ENCODE measurements at regions not wholly inside any gene's neighbourhood (a gene's known extent, or its start where the extent isn't known, plus 50 kb on each side); places are given as distances from the start of the nearest gene placed in this dataset.

GRCh38 chr9:31669311-31669710 is 715.1 kb upstream of the ACO1 start:
- no peak overlapping the region for H3K27ac ChIP-seq
- TF ChIP-seq ZFX (IDR thresholded peaks at IDR 0.05) (no peak), CTCF (conservative IDR thresholded peaks at IDR 0.05) (no peak)

- H3K27ac ChIP-seq: no peak overlapping the region
- TF ChIP-seq ZFX (IDR thresholded peaks at IDR 0.05): no peak
Measured at GRCh38 chr9:31671011-31671410, 713.4 kb upstream of the ACO1 start.

- TF ChIP-seq CTCF (conservative IDR thresholded peaks at IDR 0.05): no peak
- no peak for TF ChIP-seq ZFX (IDR thresholded peaks at IDR 0.05)
- no peak overlapping the region for H3K27ac ChIP-seq
Measured at GRCh38 chr9:31674264-31674663, 710.2 kb upstream of the ACO1 start.

GRCh38 chr9:31677415-31677814 is 707.0 kb upstream of the ACO1 start:
- no peak overlapping the region for H3K27ac ChIP-seq
- TF ChIP-seq CTCF (conservative IDR thresholded peaks at IDR 0.05): no peak
- no peak for TF ChIP-seq ZFX (IDR thresholded peaks at IDR 0.05)

DNA sequence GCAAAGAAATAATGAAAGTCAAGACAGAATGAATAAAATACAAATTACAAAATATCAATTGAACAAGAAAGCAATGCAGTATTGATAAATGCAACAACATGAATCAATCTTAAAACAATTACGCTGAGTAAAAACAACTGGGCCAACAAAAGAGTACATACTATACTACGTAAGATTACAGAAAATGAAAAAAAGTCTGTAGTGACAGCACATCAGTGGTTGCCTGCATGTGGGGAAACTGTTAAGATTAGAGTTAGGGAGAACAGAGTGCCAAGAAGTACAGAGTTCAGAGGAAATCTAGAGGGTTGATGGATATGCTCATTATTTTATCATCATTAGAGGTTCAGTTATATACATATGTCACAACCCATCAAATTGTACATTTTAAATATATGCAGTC is 706.6 kb upstream of the ACO1 start:
- TF ChIP-seq CTCF (conservative IDR thresholded peaks at IDR 0.05) (no peak), ZFX (IDR thresholded peaks at IDR 0.05) (no peak)
- no peak overlapping the region for H3K27ac ChIP-seq

GRCh38 chr9:31683116-31683515 is 701.3 kb upstream of the ACO1 start:
- no peak for TF ChIP-seq ZFX (IDR thresholded peaks at IDR 0.05)
- TF ChIP-seq CTCF (conservative IDR thresholded peaks at IDR 0.05): no peak

DNA sequence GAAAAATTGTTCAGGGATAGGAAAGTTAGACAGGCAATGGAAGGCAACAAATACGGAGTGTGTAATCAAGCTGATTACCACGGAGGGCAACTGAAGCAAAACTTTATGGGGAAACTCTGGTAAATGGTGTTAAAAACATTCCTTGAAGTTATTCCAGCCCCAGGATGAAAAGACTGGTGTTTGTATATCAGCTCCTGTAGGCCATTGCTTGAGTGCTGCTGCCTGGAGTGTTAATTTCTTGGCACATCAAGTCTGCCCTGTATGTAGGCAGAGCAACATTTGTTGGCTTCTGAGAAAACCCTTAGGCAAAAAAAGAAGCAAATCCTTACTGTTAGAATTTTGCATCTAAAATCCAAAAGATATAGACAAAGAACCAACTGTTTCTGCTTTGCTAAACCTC is 686.5 kb upstream of the ACO1 start:
- TF ChIP-seq CTCF (conservative IDR thresholded peaks at IDR 0.05) (no peak), ZFX (IDR thresholded peaks at IDR 0.05) (no peak)
- H3K27ac ChIP-seq: no peak overlapping the region

More at GRCh38 chr9:31683116-31683515, 701.3 kb upstream of the ACO1 start:
- no peak overlapping the region for H3K27ac ChIP-seq

GRCh38 chr9:31699836-31700235 is 684.6 kb upstream of the ACO1 start:
- H3K27ac ChIP-seq: no peak overlapping the region
- TF ChIP-seq ZFX (IDR thresholded peaks at IDR 0.05) (no peak), CTCF (conservative IDR thresholded peaks at IDR 0.05) (no peak)

All from C4-2B (cell line).